ENCODE measurements at regions not wholly inside any gene's neighbourhood (a gene's known extent, or its start where the extent isn't known, plus 50 kb on each side); places are given as distances from the start of the nearest gene placed in this dataset.

DNA sequence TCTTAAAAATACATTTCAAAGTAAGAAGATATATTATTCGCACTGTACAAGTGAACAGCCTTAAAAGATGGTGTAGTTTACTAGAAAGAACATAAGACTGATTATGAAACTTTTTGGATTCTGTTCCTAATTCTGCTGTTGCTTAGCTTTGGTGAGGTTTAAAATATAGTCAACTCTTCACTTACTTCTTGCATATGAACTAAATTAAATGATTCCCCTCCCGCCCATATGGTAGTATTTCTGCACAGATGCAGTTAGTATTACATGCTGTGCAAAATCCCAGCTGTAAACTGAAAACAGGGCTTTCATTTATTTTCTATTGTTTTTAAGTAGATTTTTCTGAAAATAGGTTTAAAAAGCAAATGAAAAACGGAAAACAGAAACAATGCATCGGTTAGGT is 345.4 kb upstream of the NCAM2 start:
- no peak overlapping the region for H3K9ac ChIP-seq (ENCODE audit: low read depth, low read length)
- H2AFZ ChIP-seq (ENCODE audit: low read depth, low read length) = no peak overlapping the region
- H3K9me3 ChIP-seq (ENCODE audit: insufficient read depth, low read length, severe bottlenecking) = no peaks in the 10 kb centered on the region
- H3K79me2 ChIP-seq (ENCODE audit: insufficient read depth, low read length) = no peaks in the 10 kb centered on the region
- DNase-seq (no peak), ATAC-seq (ENCODE audit: insufficient read depth, low read depth) (no peak)
- H4K20me1 ChIP-seq (ENCODE audit: insufficient read depth, low read length) = no peaks in the 10 kb centered on the region
- no peaks in the 10 kb centered on the region for H3K36me3 ChIP-seq (ENCODE audit: insufficient read depth, low read length)
- TF ChIP-seq, protein P1, sequence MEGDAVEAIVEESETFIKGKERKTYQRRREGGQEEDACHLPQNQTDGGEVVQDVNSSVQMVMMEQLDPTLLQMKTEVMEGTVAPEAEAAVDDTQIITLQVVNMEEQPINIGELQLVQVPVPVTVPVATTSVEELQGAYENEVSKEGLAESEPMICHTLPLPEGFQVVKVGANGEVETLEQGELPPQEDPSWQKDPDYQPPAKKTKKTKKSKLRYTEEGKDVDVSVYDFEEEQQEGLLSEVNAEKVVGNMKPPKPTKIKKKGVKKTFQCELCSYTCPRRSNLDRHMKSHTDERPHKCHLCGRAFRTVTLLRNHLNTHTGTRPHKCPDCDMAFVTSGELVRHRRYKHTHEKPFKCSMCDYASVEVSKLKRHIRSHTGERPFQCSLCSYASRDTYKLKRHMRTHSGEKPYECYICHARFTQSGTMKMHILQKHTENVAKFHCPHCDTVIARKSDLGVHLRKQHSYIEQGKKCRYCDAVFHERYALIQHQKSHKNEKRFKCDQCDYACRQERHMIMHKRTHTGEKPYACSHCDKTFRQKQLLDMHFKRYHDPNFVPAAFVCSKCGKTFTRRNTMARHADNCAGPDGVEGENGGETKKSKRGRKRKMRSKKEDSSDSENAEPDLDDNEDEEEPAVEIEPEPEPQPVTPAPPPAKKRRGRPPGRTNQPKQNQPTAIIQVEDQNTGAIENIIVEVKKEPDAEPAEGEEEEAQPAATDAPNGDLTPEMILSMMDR (IDR thresholded peaks at IDR 0.05; ENCODE audit: borderline replicate concordance, extremely low read depth, low read length, poor library complexity, severe bottlenecking) = no peak
- TF ChIP-seq EZH2 (IDR thresholded peaks at IDR 0.05; ENCODE audit: borderline replicate concordance, low read depth, low read length, severe bottlenecking) = no peak
- H3K27ac ChIP-seq (ENCODE audit: low read length) = no peak overlapping the region
- no peak overlapping the region for H3K4me2 ChIP-seq (ENCODE audit: insufficient read depth, low read length)
- H3K4me1 ChIP-seq (ENCODE audit: insufficient read depth, low read length) = no peaks in the 10 kb centered on the region
- no peak overlapping the region for H3K4me3 ChIP-seq (ENCODE audit: low read depth in 1 of 2, low read length in 2 of 2)
- no peaks in the 10 kb centered on the region for H3K27me3 ChIP-seq (ENCODE audit: insufficient read depth, low read length, poor library complexity)

GRCh38 chr21:20661246-20661645 is 337.0 kb upstream of the NCAM2 start:
- Histone ChIP-seq H3K4me2 (ENCODE audit: insufficient read depth, low read length) (no peak overlapping the region), H3K27ac (ENCODE audit: low read length) (no peak overlapping the region), H3K4me1 (ENCODE audit: insufficient read depth, low read length) (no peaks in the 10 kb centered on the region), H3K27me3 (ENCODE audit: insufficient read depth, low read length, poor library complexity) (no peaks in the 10 kb centered on the region), H3K79me2 (ENCODE audit: insufficient read depth, low read length) (no peaks in the 10 kb centered on the region), H3K36me3 (ENCODE audit: insufficient read depth, low read length) (no peaks in the 10 kb centered on the region), H3K9me3 (ENCODE audit: insufficient read depth, low read length, severe bottlenecking) (no peaks in the 10 kb centered on the region), H3K4me3 (ENCODE audit: low read depth in 1 of 2, low read length in 2 of 2) (no peak overlapping the region), H2AFZ (ENCODE audit: low read depth, low read length) (no peak overlapping the region), H4K20me1 (ENCODE audit: insufficient read depth, low read length) (no peaks in the 10 kb centered on the region), H3K9ac (ENCODE audit: low read depth, low read length) (no peak overlapping the region)
- TF ChIP-seq, protein P1 (IDR thresholded peaks at IDR 0.05; ENCODE audit: borderline replicate concordance, extremely low read depth, low read length, poor library complexity, severe bottlenecking) = no peak
- no peak for TF ChIP-seq EZH2 (IDR thresholded peaks at IDR 0.05; ENCODE audit: borderline replicate concordance, low read depth, low read length, severe bottlenecking)
- DNase-seq (no peak), ATAC-seq (ENCODE audit: insufficient read depth, low read depth) (no peak)

GRCh38 chr21:20661745-20662422 is 336.3 kb upstream of the NCAM2 start:
- no peaks in the 10 kb centered on the region for H3K4me1 ChIP-seq (ENCODE audit: insufficient read depth, low read length)
- no peak overlapping the region for H3K27ac ChIP-seq (ENCODE audit: low read length)
- no peaks in the 10 kb centered on the region for H4K20me1 ChIP-seq (ENCODE audit: insufficient read depth, low read length)
- no peak overlapping the region for H3K4me2 ChIP-seq (ENCODE audit: insufficient read depth, low read length)
- TF ChIP-seq EZH2 (IDR thresholded peaks at IDR 0.05; ENCODE audit: borderline replicate concordance, low read depth, low read length, severe bottlenecking) = no peak
- no peaks in the 10 kb centered on the region for H3K36me3 ChIP-seq (ENCODE audit: insufficient read depth, low read length)
- H3K79me2 ChIP-seq (ENCODE audit: insufficient read depth, low read length) = no peaks in the 10 kb centered on the region
- DNase-seq (no peak), ATAC-seq (ENCODE audit: insufficient read depth, low read depth) (no peak)
- H3K9ac ChIP-seq (ENCODE audit: low read depth, low read length) = no peak overlapping the region
- H3K27me3 ChIP-seq (ENCODE audit: insufficient read depth, low read length, poor library complexity) = no peaks in the 10 kb centered on the region
- no peak overlapping the region for H3K4me3 ChIP-seq (ENCODE audit: low read depth in 1 of 2, low read length in 2 of 2)
- no peak overlapping the region for H2AFZ ChIP-seq (ENCODE audit: low read depth, low read length)
- no peaks in the 10 kb centered on the region for H3K9me3 ChIP-seq (ENCODE audit: insufficient read depth, low read length, severe bottlenecking)

DNA sequence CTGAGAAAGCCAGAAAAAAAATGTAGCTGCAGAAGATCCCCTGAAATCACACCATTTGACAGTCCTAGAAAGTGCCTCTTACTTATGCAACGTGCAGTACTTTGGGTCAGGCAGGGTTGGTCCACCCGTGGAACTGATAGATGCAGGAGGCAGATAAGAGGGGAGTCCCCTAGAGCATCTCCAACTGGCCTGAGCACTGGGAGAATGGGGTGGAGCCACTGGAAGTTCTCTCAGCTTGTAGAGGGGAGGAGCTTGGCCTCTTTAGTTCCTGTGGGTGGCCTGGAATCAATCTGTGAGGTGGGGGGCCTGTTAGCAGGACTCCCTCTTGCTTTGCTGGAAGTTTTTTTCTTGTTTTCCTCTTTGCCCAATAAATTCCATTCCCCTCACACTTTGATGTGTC is 335.7 kb upstream of the NCAM2 start:
- H3K27me3 ChIP-seq (ENCODE audit: insufficient read depth, low read length, poor library complexity) = no peaks in the 10 kb centered on the region
- TF ChIP-seq EZH2 (IDR thresholded peaks at IDR 0.05; ENCODE audit: borderline replicate concordance, low read depth, low read length, severe bottlenecking) = no peak
- TF ChIP-seq, protein P1 (IDR thresholded peaks at IDR 0.05; ENCODE audit: borderline replicate concordance, extremely low read depth, low read length, poor library complexity, severe bottlenecking) = no peak
- H3K4me3 ChIP-seq (ENCODE audit: low read depth in 1 of 2, low read length in 2 of 2) = no peak overlapping the region
- no peaks in the 10 kb centered on the region for H3K4me1 ChIP-seq (ENCODE audit: insufficient read depth, low read length)
- no peak overlapping the region for H3K9ac ChIP-seq (ENCODE audit: low read depth, low read length)
- H2AFZ ChIP-seq (ENCODE audit: low read depth, low read length) = no peak overlapping the region
- H3K27ac ChIP-seq (ENCODE audit: low read length) = no peak overlapping the region
- H3K79me2 ChIP-seq (ENCODE audit: insufficient read depth, low read length) = no peaks in the 10 kb centered on the region
- ATAC-seq (ENCODE audit: insufficient read depth, low read depth) (no peak), DNase-seq (no peak)
- no peaks in the 10 kb centered on the region for H4K20me1 ChIP-seq (ENCODE audit: insufficient read depth, low read length)
- H3K4me2 ChIP-seq (ENCODE audit: insufficient read depth, low read length) = no peak overlapping the region
- no peaks in the 10 kb centered on the region for H3K36me3 ChIP-seq (ENCODE audit: insufficient read depth, low read length)
- H3K9me3 ChIP-seq (ENCODE audit: insufficient read depth, low read length, severe bottlenecking) = no peaks in the 10 kb centered on the region

Measured in DND-41 (cell line).